SK-N-MC (cell line): ENCODE measurements at regions not wholly inside any gene's neighbourhood (a gene's known extent, or its start where the extent isn't known, plus 50 kb on each side); places are given as distances from the start of the nearest gene placed in this dataset.

ENCODE experiments used
- EZH2 ChIP-seq: fragments of 200-600 bp; sonication (generic); IDR thresholded peaks from one replicate; pipeline ENCODE4 v1.6.1; 2017; ENCODE audit warnings: antibody characterized with exemption
- FOXP2 ChIP-seq: optimal IDR thresholded peaks from 2 replicates; pipeline ENCODE3; 2011; ENCODE audit warnings: mild to moderate bottlenecking, moderate library complexity; ENCODE audit not compliant: insufficient read depth; ENCODE audit errors: extremely low read length, control extremely low read depth
- POLR2AphosphoS5 ChIP-seq: IDR thresholded peaks from 2 replicates; pipeline ENCODE4 v1.6.1; 2012; ENCODE audit warnings: mild to moderate bottlenecking, low read depth, low read length, borderline replicate concordance

GRCh38 chr2:12440731-12441130 is 276.0 kb upstream of the TRIB2 start:
- TF ChIP-seq EZH2 (no peak), POLR2AphosphoS5 (no peak), FOXP2 (peak; percentile 16)
